HL-60 (cell line): ENCODE measurements at regions not wholly inside any gene's neighbourhood (a gene's known extent, or its start where the extent isn't known, plus 50 kb on each side); places are given as distances from the start of the nearest gene placed in this dataset.

Experiments used
- CTCF ChIP-seq: IDR thresholded peaks from one replicate; pipeline ENCODE4 v1.5.1; 2011; ENCODE audit warnings: low read length, control low read depth, inconsistent platforms; ENCODE audit not compliant: insufficient read depth
- GABPA ChIP-seq: IDR thresholded peaks from 2 replicates; pipeline ENCODE4 v1.6.1; 2012; ENCODE audit warnings: low read depth
- REST ChIP-seq: IDR thresholded peaks from 2 replicates; pipeline ENCODE4 v1.6.1; 2012; ENCODE audit warnings: low read depth; ENCODE audit not compliant: insufficient replicate concordance
- SPI1 ChIP-seq: IDR thresholded peaks from 2 replicates; pipeline ENCODE4 v1.6.1; 2012; ENCODE audit warnings: low read depth, mild to moderate bottlenecking, borderline replicate concordance

DNA sequence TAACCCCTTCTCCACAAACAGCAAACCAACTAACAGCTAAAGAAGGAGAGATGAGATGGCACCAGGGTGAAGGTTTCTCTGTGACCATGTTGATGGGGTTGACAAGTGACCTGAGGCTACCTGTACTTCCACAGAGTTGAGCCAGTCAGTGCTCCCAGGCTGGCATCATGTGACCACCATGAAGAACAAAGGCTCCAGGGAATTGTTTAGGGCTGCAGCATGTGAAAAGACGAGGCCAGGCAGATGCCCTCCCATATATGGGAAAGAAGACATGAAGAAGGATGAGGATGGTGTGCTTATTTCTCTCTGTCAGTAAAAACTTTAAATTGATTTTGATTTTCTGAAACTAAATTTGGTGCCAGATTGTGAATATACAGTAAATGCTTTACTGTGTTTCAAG, 220.6 kb downstream of the OLFM4 start:
- TF ChIP-seq SPI1 (no peak), CTCF (no peak), GABPA (no peak), REST (no peak)
